SK-N-SH (cell line): ENCODE measurements at regions not wholly inside any gene's neighbourhood (a gene's known extent, or its start where the extent isn't known, plus 50 kb on each side); places are given as distances from the start of the nearest gene placed in this dataset.

Experiments used
- CTCF ChIA-PET: fragments of 300-600, 350-600 bp; formaldehyde crosslinking; extraction: SDS; loops from one replicate; lab custom pipeline; 2021; lab: Yijun Ruan, JAX
- POLR2A ChIA-PET: fragments of 350-600 bp; sonication (Branson Sonifier 250); formaldehyde crosslinking; extraction: SDS; loops from one replicate; lab custom pipeline; 2020; ENCODE audit warnings: antibody characterized with exemption, inconsistent platforms; lab: Yijun Ruan, JAX
- DNase-seq: peaks from one replicate; pipeline ENCODE4 v3.0.0; 2012
- H2AFZ ChIP-seq: fragments of 200-600 bp; sonication (generic); 2 replicates; pipeline ENCODE4 v1.8.1; 2016; ENCODE audit warnings: antibody characterized with exemption, mild to moderate bottlenecking, low read depth
- H3F3A ChIP-seq: fragments of 200-600 bp; sonication (generic); replicated peaks from 2 replicates; pipeline ENCODE3; 2016; ENCODE audit warnings: antibody characterized with exemption, mild to moderate bottlenecking; ENCODE audit not compliant: insufficient read depth
- H3K27ac ChIP-seq, 2 experiments: fragments of 200-500 bp in 1 of 2; fragments of 200-600 bp in 1 of 2; sonication (Bioruptor generic) in 1 of 2; sonication (generic), shearing (Covaris generic) in 1 of 2; 2 replicates each; pipeline versions ENCODE4 v1.5.1 to v1.6.1; 2014 to 2016; ENCODE audit warnings: low read depth in 2 of 2, inconsistent platforms in 1 of 2, low read length in 1 of 2, mild to moderate bottlenecking in 1 of 2, mixed read lengths in 1 of 2
- H3K27me3 ChIP-seq: fragments of 200-600 bp; sonication (generic), shearing (Covaris generic); 2 replicates; pipeline ENCODE4 v1.6.1; 2016; ENCODE audit warnings: mixed run types; ENCODE audit not compliant: insufficient read depth
- H3K36me3 ChIP-seq, 2 experiments: fragments of 200-500 bp in 1 of 2; fragments of 200-600 bp in 1 of 2; sonication (Bioruptor generic) in 1 of 2; sonication (generic) in 1 of 2; replicated peaks in 1 of 2; 2 replicates each; pipeline versions ENCODE3 to v1.5.1; 2014 to 2016; ENCODE audit warnings: low read length in 1 of 2, mild to moderate bottlenecking in 1 of 2; ENCODE audit not compliant: insufficient read depth in 2 of 2, control insufficient read depth in 1 of 2
- H3K4me1 ChIP-seq, 2 experiments: fragments of 200-500 bp in 1 of 2; fragments of 200-600 bp in 1 of 2; sonication (Bioruptor generic) in 1 of 2; sonication (generic), shearing (Covaris generic) in 1 of 2; 2 replicates each; pipeline versions ENCODE4 v1.5.1 to v1.6.1; 2014 to 2016; ENCODE audit warnings: low read depth in 1 of 2, low read length in 1 of 2, mixed run types in 1 of 2; ENCODE audit not compliant: insufficient read depth in 2 of 2, control insufficient read depth in 1 of 2
- H3K4me2 ChIP-seq: fragments of 200-600 bp; sonication (generic), shearing (Covaris generic); 2 replicates; pipeline ENCODE4 v1.6.1; 2017; ENCODE audit warnings: mixed run types
- H3K4me3 ChIP-seq, 2 experiments: fragments of 200-500 bp in 1 of 2; fragments of 200-600 bp in 1 of 2; sonication (Bioruptor generic) in 1 of 2; sonication (generic), shearing (Covaris generic) in 1 of 2; 2 replicates each; pipeline versions ENCODE4 v1.5.1 to v1.8.1; 2014 to 2016; ENCODE audit warnings: low read depth in 2 of 2, inconsistent platforms in 1 of 2, low read length in 1 of 2, mild to moderate bottlenecking in 1 of 2, mixed read lengths in 1 of 2, moderate library complexity in 1 of 2
- H3K79me2 ChIP-seq: fragments of 200-600 bp; sonication (generic); 2 replicates; pipeline ENCODE4 v1.8.1; 2017; ENCODE audit warnings: mild to moderate bottlenecking; ENCODE audit not compliant: insufficient read depth
- H3K9ac ChIP-seq: fragments of 200-600 bp; sonication (generic); 2 replicates; pipeline ENCODE4 v1.6.1; 2017; ENCODE audit warnings: mixed run types
- H3K9me2 ChIP-seq: fragments of 200-600 bp; sonication (generic); 2 replicates; pipeline ENCODE4 v1.6.1; 2017; ENCODE audit warnings: mixed run types
- H3K9me3 ChIP-seq: fragments of 200-600 bp; sonication (generic); 2 replicates; pipeline ENCODE4 v1.6.1; 2017; ENCODE audit warnings: mixed run types, mild to moderate bottlenecking, moderate library complexity
- H4K20me1 ChIP-seq: fragments of 200-600 bp; sonication (generic); 2 replicates; pipeline ENCODE4 v1.6.1; 2017; ENCODE audit warnings: mild to moderate bottlenecking, mixed run types; ENCODE audit not compliant: insufficient read depth
- CHD2 ChIP-seq: fragments of 150-350 bp; IDR thresholded peaks from 2 replicates; pipeline ENCODE4 v1.6.1; 2018; ENCODE audit warnings: low read length; ENCODE audit not compliant: partially characterized antibody
- EZH2phosphoT487 ChIP-seq: fragments of 200-600 bp; sonication (generic); IDR thresholded peaks from 2 replicates; pipeline ENCODE4 v1.6.1; 2017; ENCODE audit warnings: low read depth, mixed run types, mild to moderate bottlenecking, antibody characterized with exemption, moderate library complexity, borderline replicate concordance
- GABPA ChIP-seq: IDR thresholded peaks from 2 replicates; pipeline ENCODE4 v1.4.0; 2012; ENCODE audit warnings: low read depth, mild to moderate bottlenecking
- MAX ChIP-seq: IDR thresholded peaks from 2 replicates; pipeline ENCODE4 v1.4.0; 2012; ENCODE audit warnings: low read depth
- MEF2A ChIP-seq: IDR thresholded peaks from 2 replicates; pipeline ENCODE4 v1.4.0; 2012; ENCODE audit warnings: low read depth, borderline replicate concordance
- MXI1 ChIP-seq: IDR thresholded peaks from 2 replicates; pipeline ENCODE4 v1.6.1; 2012; ENCODE audit warnings: mild to moderate bottlenecking, low read depth, low read length, improper control_type of control experiment
- NFIC ChIP-seq: IDR thresholded peaks from 2 replicates; pipeline ENCODE4 v1.4.0; 2012; ENCODE audit warnings: borderline replicate concordance
- POLR2AphosphoS5 ChIP-seq: IDR thresholded peaks from 2 replicates; pipeline ENCODE4 v1.6.1; 2012; ENCODE audit warnings: low read depth, low read length
- RAD21 ChIP-seq: IDR thresholded peaks from 2 replicates; pipeline ENCODE4 v1.6.1; 2012; ENCODE audit warnings: mild to moderate bottlenecking, low read length
- REST ChIP-seq: IDR thresholded peaks from 2 replicates; pipeline ENCODE4 v1.6.1; 2012; ENCODE audit warnings: mild to moderate bottlenecking, low read depth, low read length, moderate library complexity
- RFX5 ChIP-seq: IDR thresholded peaks from 2 replicates; pipeline ENCODE4 v1.6.1; 2012; ENCODE audit warnings: mild to moderate bottlenecking, improper control_type of control experiment, low read length
- TCF12 ChIP-seq: IDR thresholded peaks from 2 replicates; pipeline ENCODE4 v1.4.0; 2012
- USF2 ChIP-seq: fragments of 150-350 bp; IDR thresholded peaks from 2 replicates; pipeline ENCODE4 v1.6.1; 2017; ENCODE audit warnings: antibody characterized with exemption, low read length, low read depth, borderline replicate concordance
- WGBS: methylation state at CpG from one replicate; pipeline ENCODE4 v1.1.6; 2017; ENCODE audit warnings: low lambda C conversion rate; 5-methylcytosine and 5-hydroxymethylcytosine counted together
- TF ChIP-seq, protein P1 (sequence below): IDR thresholded peaks from 2 replicates; pipeline ENCODE4; 2012
- TF ChIP-seq, protein P2 (sequence below): fragments of 150-350 bp; IDR thresholded peaks from 2 replicates; pipeline ENCODE4 v1.6.1; 2016; ENCODE audit warnings: mild to moderate bottlenecking, low read depth, low read length

- Histone ChIP-seq H2AFZ (no peak overlapping the region), H3K4me1 (no peaks in the 10 kb centered on the region), H3K4me3 (no peak overlapping the region), H3K79me2 (no peaks in the 10 kb centered on the region), H3K27ac (no peak overlapping the region), H3K9me2 (no peaks in the 10 kb centered on the region; the same call in 1 of the 2 replicates), H4K20me1 (no peaks in the 10 kb centered on the region), H3K9ac (no peak overlapping the region), H3K4me2 (no peak overlapping the region), H3F3A (no peaks in the 10 kb centered on the region), H3K36me3 (no peaks in the 10 kb centered on the region), H3K27me3 (no peaks in the 10 kb centered on the region), H3K9me3 (no peaks in the 10 kb centered on the region)
- DNase-seq = no peak
- WGBS = 62% methylated on average over 3 of the region's 3 CpGs
- POLR2A ChIA-PET = no interaction called here
- CTCF ChIA-PET = no interaction called here
- TF ChIP-seq USF2 (no peak), REST (no peak), MEF2A (no peak), GABPA (no peak), CHD2 (no peak), TCF12 (no peak), RAD21 (no peak), POLR2AphosphoS5 (no peak)
- TF ChIP-seq, protein P1, sequence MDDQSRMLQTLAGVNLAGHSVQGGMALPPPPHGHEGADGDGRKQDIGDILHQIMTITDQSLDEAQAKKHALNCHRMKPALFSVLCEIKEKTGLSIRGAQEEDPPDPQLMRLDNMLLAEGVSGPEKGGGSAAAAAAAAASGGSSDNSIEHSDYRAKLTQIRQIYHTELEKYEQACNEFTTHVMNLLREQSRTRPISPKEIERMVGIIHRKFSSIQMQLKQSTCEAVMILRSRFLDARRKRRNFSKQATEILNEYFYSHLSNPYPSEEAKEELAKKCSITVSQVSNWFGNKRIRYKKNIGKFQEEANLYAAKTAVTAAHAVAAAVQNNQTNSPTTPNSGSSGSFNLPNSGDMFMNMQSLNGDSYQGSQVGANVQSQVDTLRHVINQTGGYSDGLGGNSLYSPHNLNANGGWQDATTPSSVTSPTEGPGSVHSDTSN = no peak
These were observed 251.0 kb downstream of the LRRIQ3 start for GRCh38 chr1:73947009-73947408.

GRCh38 chr1:73943270-73943669 lies 254.7 kb downstream of the LRRIQ3 start:
- Histone ChIP-seq H3K4me2 (no peak overlapping the region), H3K79me2 (no peaks in the 10 kb centered on the region), H3K4me1 (no peaks in the 10 kb centered on the region), H3K36me3 (no peaks in the 10 kb centered on the region), H2AFZ (no peak overlapping the region), H3K27ac (no peak overlapping the region), H3K4me3 (no peak overlapping the region), H3K9me2 (no peaks in the 10 kb centered on the region; the same call in 1 of the 2 replicates), H3K9ac (no peak overlapping the region), H3K27me3 (no peaks in the 10 kb centered on the region), H3F3A (no peaks in the 10 kb centered on the region), H4K20me1 (no peaks in the 10 kb centered on the region), H3K9me3 (no peaks in the 10 kb centered on the region)
- TF ChIP-seq MAX (no peak), MXI1 (no peak), EZH2phosphoT487 (no peak), NFIC (no peak), RFX5 (no peak)
- TF ChIP-seq, protein P2, sequence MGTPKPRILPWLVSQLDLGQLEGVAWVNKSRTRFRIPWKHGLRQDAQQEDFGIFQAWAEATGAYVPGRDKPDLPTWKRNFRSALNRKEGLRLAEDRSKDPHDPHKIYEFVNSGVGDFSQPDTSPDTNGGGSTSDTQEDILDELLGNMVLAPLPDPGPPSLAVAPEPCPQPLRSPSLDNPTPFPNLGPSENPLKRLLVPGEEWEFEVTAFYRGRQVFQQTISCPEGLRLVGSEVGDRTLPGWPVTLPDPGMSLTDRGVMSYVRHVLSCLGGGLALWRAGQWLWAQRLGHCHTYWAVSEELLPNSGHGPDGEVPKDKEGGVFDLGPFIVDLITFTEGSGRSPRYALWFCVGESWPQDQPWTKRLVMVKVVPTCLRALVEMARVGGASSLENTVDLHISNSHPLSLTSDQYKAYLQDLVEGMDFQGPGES = no peak
- TF ChIP-seq, protein P1 = no peak
- ChIA-PET POLR2A (no interaction called here), CTCF (no interaction called here)
- no peak for DNase-seq
- 8% methylated on average over 1 of the region's 1 CpG for WGBS
